Mesothelial cell of epicardium (in vitro differentiated cells): ENCODE measurements at regions not wholly inside any gene's neighbourhood (a gene's known extent, or its start where the extent isn't known, plus 50 kb on each side); places are given as distances from the start of the nearest gene placed in this dataset.
"Not testable (repeated sequence)": the region's sequence is repeated elsewhere in the genome, so short reads cannot be mapped to it uniquely, and the experiment has no call there.

Source experiments
- DNase-seq, 2 experiments: peaks; one replicate each; pipeline ENCODE4 v3.0.0; 2021; ENCODE audit warnings: low spot score in 2 of 2; ENCODE audit not compliant: unreplicated experiment in 2 of 2
- H3K27ac Mint-ChIP-seq: 2 replicates; pipeline ENCODE4 v1.8.0; 2021; ENCODE audit warnings: mixed read lengths
- H3K27me3 Mint-ChIP-seq: 2 replicates; pipeline ENCODE4 v1.8.0; 2021; ENCODE audit warnings: low read depth, mixed read lengths
- H3K36me3 Mint-ChIP-seq: 2 replicates; pipeline ENCODE4 v1.8.0; 2021; ENCODE audit warnings: mixed read lengths
- H3K4me1 Mint-ChIP-seq: 2 replicates; pipeline ENCODE4 v1.8.0; 2021; ENCODE audit warnings: mixed read lengths
- H3K4me3 Mint-ChIP-seq: 2 replicates; pipeline ENCODE4 v1.8.0; 2021; ENCODE audit warnings: mild to moderate bottlenecking, moderate library complexity, mixed read lengths
- H3K9me3 Mint-ChIP-seq: 2 replicates; pipeline ENCODE4 v1.8.0; 2021; ENCODE audit warnings: mixed read lengths
- TF ChIP-seq, protein P1 (sequence below): fragments of 200-600 bp; sonication (generic); IDR thresholded peaks from one replicate; pipeline ENCODE4 v1.5.0; 2021; ENCODE audit warnings: antibody characterized with exemption; ENCODE audit not compliant: unreplicated experiment

DNA sequence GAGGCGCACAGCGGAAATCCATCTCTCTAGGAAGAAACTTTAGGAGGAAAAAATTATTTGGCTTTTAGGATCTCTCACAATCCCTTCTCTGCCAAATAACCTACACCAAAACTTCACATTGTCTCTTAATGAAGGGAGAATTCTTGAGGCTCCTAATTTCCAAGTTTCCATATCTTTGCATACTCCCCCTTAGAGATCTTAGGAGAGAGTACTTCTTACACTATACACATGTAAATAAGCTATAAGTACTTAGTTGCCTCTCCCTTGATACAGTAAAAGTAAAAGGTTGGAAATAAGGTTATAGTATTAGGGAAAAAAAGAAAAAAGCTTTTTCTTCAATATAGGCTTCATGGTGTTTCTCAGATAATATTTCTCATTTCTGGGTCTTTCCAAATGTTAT is 596.7 kb downstream of the SATB2 start:
- Mint-ChIP-seq H3K27me3 (no peaks in the 10 kb centered on the region), H3K27ac (no peak overlapping the region), H3K9me3 (peaks cover 27% of the 10 kb centered on the region), H3K4me1 (no peaks in the 10 kb centered on the region), H3K4me3 (no peak overlapping the region), H3K36me3 (no peaks in the 10 kb centered on the region)
- DNase-seq = no peak
- TF ChIP-seq, protein P1, sequence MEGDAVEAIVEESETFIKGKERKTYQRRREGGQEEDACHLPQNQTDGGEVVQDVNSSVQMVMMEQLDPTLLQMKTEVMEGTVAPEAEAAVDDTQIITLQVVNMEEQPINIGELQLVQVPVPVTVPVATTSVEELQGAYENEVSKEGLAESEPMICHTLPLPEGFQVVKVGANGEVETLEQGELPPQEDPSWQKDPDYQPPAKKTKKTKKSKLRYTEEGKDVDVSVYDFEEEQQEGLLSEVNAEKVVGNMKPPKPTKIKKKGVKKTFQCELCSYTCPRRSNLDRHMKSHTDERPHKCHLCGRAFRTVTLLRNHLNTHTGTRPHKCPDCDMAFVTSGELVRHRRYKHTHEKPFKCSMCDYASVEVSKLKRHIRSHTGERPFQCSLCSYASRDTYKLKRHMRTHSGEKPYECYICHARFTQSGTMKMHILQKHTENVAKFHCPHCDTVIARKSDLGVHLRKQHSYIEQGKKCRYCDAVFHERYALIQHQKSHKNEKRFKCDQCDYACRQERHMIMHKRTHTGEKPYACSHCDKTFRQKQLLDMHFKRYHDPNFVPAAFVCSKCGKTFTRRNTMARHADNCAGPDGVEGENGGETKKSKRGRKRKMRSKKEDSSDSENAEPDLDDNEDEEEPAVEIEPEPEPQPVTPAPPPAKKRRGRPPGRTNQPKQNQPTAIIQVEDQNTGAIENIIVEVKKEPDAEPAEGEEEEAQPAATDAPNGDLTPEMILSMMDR = no peak

DNA sequence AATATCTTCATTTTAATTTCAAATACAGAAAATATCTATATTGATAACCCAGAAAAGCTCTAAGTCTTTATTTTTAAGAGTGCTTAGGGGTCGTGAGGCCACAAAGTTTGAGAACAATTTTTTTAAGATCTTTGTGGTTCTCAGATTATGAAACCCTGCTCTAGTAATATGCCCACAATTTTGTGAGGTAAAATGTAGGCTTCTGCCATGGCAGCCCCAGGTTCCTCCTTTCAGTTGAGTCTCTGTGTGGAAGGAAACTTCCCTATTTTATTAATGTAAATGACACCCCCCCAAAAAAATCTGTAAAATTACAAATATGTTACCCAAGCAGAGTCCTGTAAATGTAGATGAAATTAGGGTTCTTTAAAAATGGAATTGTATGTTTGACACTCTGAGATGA is 600.5 kb downstream of the SATB2 start:
- H3K4me3 Mint-ChIP-seq = no peak overlapping the region
- DNase-seq = no peak
- H3K4me1 Mint-ChIP-seq = no peaks in the 10 kb centered on the region
- H3K36me3 Mint-ChIP-seq = no peaks in the 10 kb centered on the region
- no peaks in the 10 kb centered on the region for H3K27me3 Mint-ChIP-seq
- TF ChIP-seq, protein P1 = no peak
- H3K27ac Mint-ChIP-seq = no peak overlapping the region
- H3K9me3 Mint-ChIP-seq = peaks cover 39% of the 10 kb centered on the region

DNA sequence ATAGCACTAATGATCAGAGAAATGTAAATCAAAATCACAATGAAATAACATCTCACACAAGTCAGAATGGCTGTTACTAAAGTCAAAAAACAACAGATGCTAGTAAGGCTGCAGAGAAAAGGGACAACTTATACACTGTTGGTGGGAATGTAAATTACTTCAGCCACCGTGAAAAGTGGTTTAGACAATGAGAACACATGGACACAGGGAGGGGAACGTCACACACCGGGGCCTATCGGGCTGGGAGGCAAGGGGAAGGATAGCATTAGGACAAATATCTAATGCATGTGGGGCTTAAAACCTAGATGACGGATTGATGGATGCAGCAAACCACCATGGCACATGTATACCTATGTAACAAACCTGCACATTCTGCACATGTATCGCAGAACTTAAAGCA is 602.0 kb downstream of the SATB2 start:
- not testable (repeated sequence) for DNase-seq, H3K4me3 Mint-ChIP-seq, H3K4me1 Mint-ChIP-seq, H3K27ac Mint-ChIP-seq, H3K36me3 Mint-ChIP-seq, H3K27me3 Mint-ChIP-seq
- H3K9me3 Mint-ChIP-seq = peaks cover 39% of the 10 kb centered on the region

DNA sequence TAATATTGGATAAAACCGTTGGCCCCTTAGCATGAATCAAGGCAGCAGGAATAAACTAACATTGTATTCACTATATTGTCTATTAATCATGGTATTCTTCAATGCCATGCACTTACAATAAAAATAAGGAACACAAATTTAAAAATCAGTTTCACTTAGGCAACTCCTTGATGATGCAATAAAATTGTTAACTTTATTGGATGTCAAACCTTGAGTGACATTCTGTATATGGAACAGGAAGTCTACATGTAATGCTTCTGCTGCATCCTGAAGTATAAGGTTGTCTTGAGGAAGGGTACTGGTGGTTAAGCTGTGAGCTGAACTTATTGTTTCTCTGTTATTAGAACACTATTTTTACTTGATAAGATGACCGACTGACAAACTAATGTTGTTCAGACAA is 605.5 kb downstream of the SATB2 start:
- Mint-ChIP-seq H3K4me1 (no peaks in the 10 kb centered on the region), H3K9me3 (peaks cover 15% of the 10 kb centered on the region), H3K36me3 (no peaks in the 10 kb centered on the region), H3K27me3 (no peaks in the 10 kb centered on the region), H3K4me3 (no peak overlapping the region), H3K27ac (no peak overlapping the region)
- no peak for DNase-seq
- TF ChIP-seq, protein P1 = no peak

DNA sequence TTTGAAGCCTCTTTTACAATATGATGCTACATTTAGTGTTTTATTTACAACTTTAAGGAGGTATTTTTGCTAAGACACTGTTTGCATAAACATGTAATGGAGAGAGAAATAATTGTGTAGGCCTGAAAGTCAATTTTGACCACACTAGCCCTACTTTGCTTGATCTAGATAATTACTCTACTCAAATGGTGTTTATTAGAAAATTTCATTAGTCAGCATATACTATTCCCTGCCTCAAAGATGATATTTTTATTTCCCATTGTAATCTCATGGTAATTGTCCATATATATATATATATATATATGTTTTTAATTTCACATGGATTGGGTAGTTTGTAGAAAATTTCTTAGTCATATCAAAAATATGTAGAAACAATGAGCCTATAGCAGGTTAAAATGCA is 632.2 kb downstream of the SATB2 start:
- no peaks in the 10 kb centered on the region for H3K4me1 Mint-ChIP-seq
- peaks cover 3% of the 10 kb centered on the region for H3K9me3 Mint-ChIP-seq
- DNase-seq = no peak
- H3K27ac Mint-ChIP-seq = no peak overlapping the region
- H3K27me3 Mint-ChIP-seq = no peaks in the 10 kb centered on the region
- no peaks in the 10 kb centered on the region for H3K36me3 Mint-ChIP-seq
- no peak overlapping the region for H3K4me3 Mint-ChIP-seq
- TF ChIP-seq, protein P1 = no peak

DNA sequence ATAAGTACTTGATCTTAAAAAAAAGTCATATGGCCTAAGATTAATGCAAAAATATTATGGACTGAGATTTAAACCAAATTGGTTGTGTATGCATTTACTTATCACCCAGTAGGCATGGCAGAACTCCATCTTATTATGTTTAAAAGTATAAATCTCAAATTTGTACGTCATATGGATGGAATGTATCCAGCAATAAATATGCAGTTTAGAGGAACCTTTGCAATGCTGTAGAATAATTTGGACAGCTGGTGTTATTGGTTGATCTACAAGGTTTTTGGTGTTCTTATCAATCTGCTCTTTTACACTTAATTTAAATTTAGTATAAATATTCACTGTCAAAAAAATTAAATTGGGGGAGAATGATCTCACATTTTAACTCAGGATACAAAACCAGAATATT is 640.2 kb downstream of the SATB2 start:
- no peak for DNase-seq
- Mint-ChIP-seq H3K36me3 (no peaks in the 10 kb centered on the region), H3K4me1 (no peaks in the 10 kb centered on the region), H3K4me3 (no peak overlapping the region), H3K9me3 (peaks cover 3% of the 10 kb centered on the region), H3K27me3 (no peaks in the 10 kb centered on the region), H3K27ac (no peak overlapping the region)
- TF ChIP-seq, protein P1 = no peak
